ENCODE measurements at regions not wholly inside any gene's neighbourhood (a gene's known extent, or its start where the extent isn't known, plus 50 kb on each side); places are given as distances from the start of the nearest gene placed in this dataset.

GRCh38 chr1:204806943-204807687, 63.5 kb upstream of the NFASC start (continued):
- TF ChIP-seq NR2F6 (IDR thresholded peaks at IDR 0.05) (peak; percentile 69), NR2F6 (CRISPR knock-in tag; IDR thresholded peaks at IDR 0.05) (peak; percentile 29; the same call in 1 of the 2 replicates), CHD2 (IDR thresholded peaks at IDR 0.05; ENCODE audit: low read depth, low read length) (no peak), ZBTB1 (CRISPR knock-in tag; IDR thresholded peaks at IDR 0.05; ENCODE audit: borderline replicate concordance) (no peak), FOXC1 (CRISPR knock-in tag; IDR thresholded peaks at IDR 0.05; ENCODE audit: borderline replicate concordance) (peak; percentile 24; the same call in 1 of the 2 replicates), HNRNPLL (IDR thresholded peaks at IDR 0.05; ENCODE audit: low read depth, low read length, poor library complexity, severe bottlenecking) (peak; percentile 51), ZNF616 (CRISPR knock-in tag; IDR thresholded peaks at IDR 0.05; ENCODE audit: low read depth) (no peak), ZBED4 (CRISPR knock-in tag; IDR thresholded peaks at IDR 0.05; ENCODE audit: borderline replicate concordance) (0 out of 2 replicates have a peak, but pooled peaks have one; percentile 15), ZKSCAN8 (CRISPR knock-in tag; IDR thresholded peaks at IDR 0.05; ENCODE audit: borderline replicate concordance) (peak; percentile 60; the same call in 1 of the 2 replicates), REPIN1 (CRISPR knock-in tag; IDR thresholded peaks at IDR 0.05; ENCODE audit: borderline replicate concordance, low read depth) (0 out of 2 replicates have a peak, but pooled peaks have one; percentile 20), HNRNPH1 (optimal IDR thresholded peaks at IDR 0.05; ENCODE audit: low read depth, low read length) (no peak), ZNF138 (CRISPR knock-in tag; IDR thresholded peaks at IDR 0.05; ENCODE audit: low read depth) (no peak), ZNF605 (CRISPR knock-in tag; IDR thresholded peaks at IDR 0.05) (peak; percentile 50; the same call in 1 of the 2 replicates), GATAD2A (CRISPR knock-in tag; IDR thresholded peaks at IDR 0.05) (peak; percentile 34), THAP11 (CRISPR knock-in tag; IDR thresholded peaks at IDR 0.05) (no peak), TCF12 (IDR thresholded peaks at IDR 0.05) (no peak), TCF12 (CRISPR knock-in tag; IDR thresholded peaks at IDR 0.05) (0 out of 2 replicates have a peak, but pooled peaks have one; percentile 38), EEA1 (CRISPR knock-in tag; IDR thresholded peaks at IDR 0.05; ENCODE audit: borderline replicate concordance) (no peak), THAP8 (CRISPR knock-in tag; IDR thresholded peaks at IDR 0.05; ENCODE audit: borderline replicate concordance) (no peak), ZNF629 (CRISPR knock-in tag; conservative IDR thresholded peaks at IDR 0.05) (no peak), SALL1 (CRISPR knock-in tag; IDR thresholded peaks at IDR 0.05) (peak; percentile 46), ZNF33B (CRISPR knock-in tag; IDR thresholded peaks at IDR 0.05) (peak; percentile 43; the same call in 1 of the 2 replicates), ZNF724P (CRISPR knock-in tag; IDR thresholded peaks at IDR 0.05; ENCODE audit: borderline replicate concordance) (no peak), PLSCR1 (CRISPR knock-in tag; IDR thresholded peaks at IDR 0.05; ENCODE audit: borderline replicate concordance) (no peak), HDAC1 (CRISPR knock-in tag; IDR thresholded peaks at IDR 0.05) (no peak), SOX13 (IDR thresholded peaks at IDR 0.05) (no peak), SOX13 (CRISPR knock-in tag; conservative IDR thresholded peaks at IDR 0.05 in 1 of 2, IDR thresholded peaks at IDR 0.05 in 1 of 2) (no peak)
